ENCODE measurements at regions not wholly inside any gene's neighbourhood (a gene's known extent, or its start where the extent isn't known, plus 50 kb on each side); places are given as distances from the start of the nearest gene placed in this dataset.

DNA sequence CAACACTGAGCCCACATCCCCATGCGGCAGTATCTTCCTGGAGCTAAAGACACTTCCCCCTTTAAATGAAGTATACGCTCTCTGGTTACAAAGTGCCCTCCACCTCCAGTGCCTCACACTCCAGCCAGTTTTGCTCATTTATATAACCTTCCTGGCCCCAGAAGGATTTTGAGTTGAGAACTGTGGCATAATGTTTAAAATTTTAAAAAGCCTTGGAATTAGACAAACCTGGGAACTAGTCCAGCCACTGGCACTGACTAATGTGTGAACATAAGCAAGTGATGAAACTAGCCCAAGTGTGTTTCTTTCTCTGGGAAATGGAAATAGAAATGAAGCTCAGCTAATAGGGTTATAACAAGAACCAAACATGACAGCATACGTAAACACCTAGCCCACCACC is 723.7 kb upstream of the USP15 start:
- DNase-seq (ENCODE audit: low spot score), result no peak

DNA sequence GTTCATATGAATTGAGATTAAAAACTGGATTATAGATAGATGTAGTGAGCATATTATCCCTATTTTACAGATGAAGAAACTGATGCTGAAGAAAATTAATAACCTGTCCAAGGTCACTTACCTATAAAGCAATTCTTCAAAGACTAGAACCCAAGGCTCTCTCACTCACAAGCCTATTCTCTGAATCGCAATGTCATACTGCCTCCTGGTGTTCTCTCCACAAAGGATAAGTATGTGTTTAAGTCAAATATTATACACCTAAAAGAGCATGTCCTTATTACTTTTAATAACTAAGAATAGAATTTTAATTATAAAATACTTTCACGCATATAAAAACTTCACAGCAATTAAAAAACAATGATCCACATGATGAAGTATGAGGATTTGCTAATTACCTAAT is 721.3 kb upstream of the USP15 start:
- intact Hi-C loops (cut with DNase I), result no loop called here
- no peak for TF ChIP-seq POLR2AphosphoS5 (IDR thresholded peaks at IDR 0.05)
- TF ChIP-seq, protein P1, sequence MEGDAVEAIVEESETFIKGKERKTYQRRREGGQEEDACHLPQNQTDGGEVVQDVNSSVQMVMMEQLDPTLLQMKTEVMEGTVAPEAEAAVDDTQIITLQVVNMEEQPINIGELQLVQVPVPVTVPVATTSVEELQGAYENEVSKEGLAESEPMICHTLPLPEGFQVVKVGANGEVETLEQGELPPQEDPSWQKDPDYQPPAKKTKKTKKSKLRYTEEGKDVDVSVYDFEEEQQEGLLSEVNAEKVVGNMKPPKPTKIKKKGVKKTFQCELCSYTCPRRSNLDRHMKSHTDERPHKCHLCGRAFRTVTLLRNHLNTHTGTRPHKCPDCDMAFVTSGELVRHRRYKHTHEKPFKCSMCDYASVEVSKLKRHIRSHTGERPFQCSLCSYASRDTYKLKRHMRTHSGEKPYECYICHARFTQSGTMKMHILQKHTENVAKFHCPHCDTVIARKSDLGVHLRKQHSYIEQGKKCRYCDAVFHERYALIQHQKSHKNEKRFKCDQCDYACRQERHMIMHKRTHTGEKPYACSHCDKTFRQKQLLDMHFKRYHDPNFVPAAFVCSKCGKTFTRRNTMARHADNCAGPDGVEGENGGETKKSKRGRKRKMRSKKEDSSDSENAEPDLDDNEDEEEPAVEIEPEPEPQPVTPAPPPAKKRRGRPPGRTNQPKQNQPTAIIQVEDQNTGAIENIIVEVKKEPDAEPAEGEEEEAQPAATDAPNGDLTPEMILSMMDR (IDR thresholded peaks at IDR 0.05), result no peak
- H3K4me1 ChIP-seq (replicated peaks), result no peaks in the 10 kb centered on the region
- H3K9me3 ChIP-seq, result no peaks in the 10 kb centered on the region
- DNase-seq (ENCODE audit: low spot score), result no peak
- no peak overlapping the region for H3K4me3 ChIP-seq
- no peak overlapping the region for H3K27ac ChIP-seq
- 89% methylated on average over 2 of the region's 2 CpGs for WGBS
- H3K27me3 ChIP-seq (replicated peaks; ENCODE audit: insufficient read depth), result no peaks in the 10 kb centered on the region
- no peaks in the 10 kb centered on the region for H3K36me3 ChIP-seq

More for the DNA sequence above, 723.7 kb upstream of the USP15 start:
- Histone ChIP-seq H3K27ac (no peak overlapping the region), H3K27me3 (replicated peaks; ENCODE audit: insufficient read depth) (no peaks in the 10 kb centered on the region), H3K4me3 (no peak overlapping the region), H3K4me1 (replicated peaks) (no peaks in the 10 kb centered on the region), H3K36me3 (no peaks in the 10 kb centered on the region), H3K9me3 (no peaks in the 10 kb centered on the region)
- intact Hi-C loops (cut with DNase I), result no loop called here
- TF ChIP-seq POLR2AphosphoS5 (IDR thresholded peaks at IDR 0.05), result no peak
- TF ChIP-seq, protein P1 (IDR thresholded peaks at IDR 0.05), result no peak
- TF ChIP-seq POLR2A (IDR thresholded peaks at IDR 0.05), result no peak
- 70% methylated on average over 3 of the region's 3 CpGs for WGBS

DNA sequence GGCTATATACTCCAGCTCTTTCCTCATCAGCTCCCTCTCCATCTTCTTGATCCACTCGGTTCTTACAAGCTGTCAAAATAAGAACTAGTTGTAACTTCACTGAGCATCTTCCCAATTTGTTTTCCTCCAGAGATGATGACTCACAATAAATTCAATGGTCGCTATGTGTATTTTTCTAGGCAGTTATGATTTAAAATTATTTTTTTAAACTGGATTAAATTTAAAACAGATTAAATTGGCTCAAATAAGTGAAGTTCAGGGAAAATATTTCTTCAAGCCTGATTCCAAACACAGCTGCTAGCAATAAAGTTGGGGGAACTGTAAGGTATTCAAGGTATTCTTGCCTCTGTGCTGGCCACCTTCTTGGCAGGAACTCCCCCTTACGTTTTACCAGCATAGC is 717.7 kb upstream of the USP15 start:
- Histone ChIP-seq H3K36me3 (no peaks in the 10 kb centered on the region), H3K27ac (no peak overlapping the region), H3K27me3 (replicated peaks; ENCODE audit: insufficient read depth) (no peaks in the 10 kb centered on the region), H3K4me3 (no peak overlapping the region), H3K4me1 (replicated peaks) (no peaks in the 10 kb centered on the region), H3K9me3 (no peaks in the 10 kb centered on the region)
- intact Hi-C loops (cut with DNase I), result no loop called here
- WGBS, result 36% methylated on average over 3 of the region's 3 CpGs
- DNase-seq (ENCODE audit: low spot score), result no peak
- TF ChIP-seq POLR2A (IDR thresholded peaks at IDR 0.05) (no peak), POLR2AphosphoS5 (IDR thresholded peaks at IDR 0.05) (no peak)
- TF ChIP-seq, protein P1 (IDR thresholded peaks at IDR 0.05), result no peak

DNA sequence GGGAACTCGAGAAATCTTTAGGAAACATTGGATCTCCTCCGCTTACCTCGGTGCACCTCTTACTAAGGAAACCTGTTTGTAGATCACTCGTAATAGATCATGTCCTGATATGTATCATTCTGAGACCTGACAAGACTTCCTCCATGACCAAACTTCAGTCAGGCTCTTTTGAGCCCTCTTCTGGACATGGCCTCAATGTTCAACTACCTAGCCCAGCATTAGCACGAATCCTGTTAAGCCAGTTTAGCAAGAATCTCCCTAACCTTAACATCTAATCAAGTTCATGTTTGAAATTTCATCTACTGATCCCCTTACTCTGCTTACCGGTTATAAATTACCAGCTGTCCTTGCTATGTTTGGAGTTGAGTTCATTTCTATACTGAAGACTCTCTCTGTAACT is 713.9 kb upstream of the USP15 start:
- 75% methylated on average over 6 of the region's 6 CpGs for WGBS
- DNase-seq (ENCODE audit: low spot score), result peak; percentile 4
- no peaks in the 10 kb centered on the region for H3K4me1 ChIP-seq (replicated peaks)
- no peak overlapping the region for H3K27ac ChIP-seq
- TF ChIP-seq POLR2A (IDR thresholded peaks at IDR 0.05), result no peak
- TF ChIP-seq POLR2AphosphoS5 (IDR thresholded peaks at IDR 0.05), result no peak
- TF ChIP-seq, protein P1 (IDR thresholded peaks at IDR 0.05), result no peak
- intact Hi-C loops (cut with DNase I), result no loop called here
- H3K36me3 ChIP-seq, result no peaks in the 10 kb centered on the region
- H3K4me3 ChIP-seq, result no peak overlapping the region
- H3K27me3 ChIP-seq (replicated peaks; ENCODE audit: insufficient read depth), result no peaks in the 10 kb centered on the region
- H3K9me3 ChIP-seq, result no peaks in the 10 kb centered on the region

DNA sequence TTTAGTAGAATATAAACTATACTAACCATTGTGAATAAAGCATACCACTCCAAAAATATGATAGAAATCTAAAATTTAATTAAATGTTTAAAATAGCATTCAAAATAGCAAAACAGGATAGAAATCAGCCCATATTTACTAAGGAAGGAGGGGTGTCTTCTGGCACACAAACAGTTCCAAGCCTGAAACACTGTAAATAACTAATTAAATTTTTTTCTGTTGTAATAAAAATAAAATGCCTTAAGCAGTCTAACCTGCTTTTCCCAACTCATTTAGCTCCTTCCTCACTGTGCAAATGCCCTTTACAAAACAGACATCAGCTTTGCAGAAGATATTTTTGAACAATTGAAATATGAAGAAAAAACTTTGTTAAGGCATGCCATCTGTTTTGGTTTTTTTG is 707.1 kb upstream of the USP15 start:
- Histone ChIP-seq H3K27ac (no peak overlapping the region), H3K27me3 (replicated peaks; ENCODE audit: insufficient read depth) (no peaks in the 10 kb centered on the region), H3K4me1 (replicated peaks) (no peaks in the 10 kb centered on the region), H3K36me3 (no peaks in the 10 kb centered on the region), H3K9me3 (no peaks in the 10 kb centered on the region), H3K4me3 (no peak overlapping the region)
- intact Hi-C loops (cut with DNase I), result no loop called here
- no peak for DNase-seq (ENCODE audit: low spot score)
- TF ChIP-seq POLR2AphosphoS5 (IDR thresholded peaks at IDR 0.05) (peak; percentile 34), POLR2A (IDR thresholded peaks at IDR 0.05) (no peak)

Measured in prostate gland (tissue), 2 donors.